ENCODE measurements at regions not wholly inside any gene's neighbourhood (a gene's known extent, or its start where the extent isn't known, plus 50 kb on each side); places are given as distances from the start of the nearest gene placed in this dataset.
"Not testable (repeated sequence)": the region's sequence is repeated elsewhere in the genome, so short reads cannot be mapped to it uniquely, and the experiment has no call there.

- DNase-seq, result no peak
Measured at GRCh38 chr3:144859161-144859560, 887.5 kb downstream of the DIPK2A start.

- DNase-seq, result no peak
Measured at GRCh38 chr3:144864646-144865045, 893.0 kb downstream of the DIPK2A start.

GRCh38 chr3:144865948-144866347 lies 894.3 kb downstream of the DIPK2A start:
- no peak for DNase-seq

- DNase-seq, result no peak
Measured at GRCh38 chr3:144866476-144866875, 894.9 kb downstream of the DIPK2A start.

- no peak for DNase-seq
Measured at GRCh38 chr3:144868506-144868905, 896.9 kb downstream of the DIPK2A start.

GRCh38 chr3:144873066-144873465 lies 901.4 kb downstream of the DIPK2A start:
- no peak for DNase-seq

- no peak for DNase-seq
Measured at GRCh38 chr3:144875211-144875610, 903.6 kb downstream of the DIPK2A start.

GRCh38 chr3:144877356-144877755 lies 905.7 kb downstream of the DIPK2A start:
- no peak for DNase-seq

GRCh38 chr3:144879701-144880100 lies 908.1 kb downstream of the DIPK2A start:
- DNase-seq, result no peak

GRCh38 chr3:144893980-144894379 lies 922.4 kb downstream of the DIPK2A start:
- DNase-seq, result no peak

GRCh38 chr3:144894576-144894975 lies 923.0 kb downstream of the DIPK2A start:
- no peak for DNase-seq

GRCh38 chr3:144900366-144900765 lies 928.7 kb downstream of the DIPK2A start:
- DNase-seq, result no peak

- not testable (repeated sequence) for DNase-seq
Measured at GRCh38 chr3:144907581-144907980, 936.0 kb downstream of the DIPK2A start.

- no peak for DNase-seq
Measured at GRCh38 chr3:144912968-144913367, 941.3 kb downstream of the DIPK2A start.

GRCh38 chr3:144915202-144915601 lies 943.6 kb downstream of the DIPK2A start:
- no peak for DNase-seq

- DNase-seq, result no peak
Measured at GRCh38 chr3:144921710-144922109, 950.1 kb downstream of the DIPK2A start.

GRCh38 chr3:144923046-144923775 lies 951.6 kb downstream of the DIPK2A start:
- no peak for DNase-seq

GRCh38 chr3:144930431-144930830 lies 958.8 kb downstream of the DIPK2A start:
- no peak for DNase-seq

- DNase-seq, result no peak
Measured at GRCh38 chr3:144931590-144931989, 960.0 kb downstream of the DIPK2A start.

GRCh38 chr3:144942093-144942837 lies 970.6 kb downstream of the DIPK2A start:
- DNase-seq, result no peak

- no peak for DNase-seq
Measured at GRCh38 chr3:144942838-144943197, 971.2 kb downstream of the DIPK2A start.

GRCh38 chr3:144947895-144948294 lies 976.3 kb downstream of the DIPK2A start:
- no peak for DNase-seq

- DNase-seq, result no peak
Measured at GRCh38 chr3:144948711-144949110, 977.1 kb downstream of the DIPK2A start.

- DNase-seq, result no peak
Measured at GRCh38 chr3:144953959-144954358, 982.3 kb downstream of the DIPK2A start.

All from SW 1271 (cell line).